Esophagus squamous epithelium (tissue), 5 donors: ENCODE measurements at regions not wholly inside any gene's neighbourhood (a gene's known extent, or its start where the extent isn't known, plus 50 kb on each side); places are given as distances from the start of the nearest gene placed in this dataset.

ENCODE experiments used
- DNase-seq: peaks from one replicate; lab custom pipeline; 2025; lab: John Stamatoyannopoulos, UW
- H3K27ac ChIP-seq, 4 donors: fragments of 200-600 bp; sonication (generic); one replicate each; pipeline ENCODE4 v1.5.1; 2016 to 2019; ENCODE audit warnings: mild to moderate bottlenecking in 1 of 4
- H3K27me3 ChIP-seq, 4 donors: fragments of 200-600 bp; sonication (generic); 1 replicate in 3 of 4; 2 replicates in 1 of 4; pipeline versions ENCODE4 v1.5.1 to v1.6.0; 2017 to 2021; ENCODE audit warnings: antibody characterized with exemption in 1 of 4
- H3K36me3 ChIP-seq, 3 donors: fragments of 200-600 bp; sonication (generic); one replicate each; pipeline ENCODE4 v1.5.1; 2016 to 2019
- H3K4me1 ChIP-seq, 3 donors: fragments of 200-600 bp; sonication (generic); one replicate each; pipeline ENCODE4 v1.5.1; 2017 to 2019
- H3K4me3 ChIP-seq, 4 donors: fragments of 200-600 bp; sonication (generic); 1 replicate in 3 of 4; 2 replicates in 1 of 4; pipeline ENCODE4 v1.5.1; 2016 to 2019; ENCODE audit warnings: mild to moderate bottlenecking in 2 of 4, moderate library complexity in 1 of 4
- H3K9me3 ChIP-seq, 3 donors: fragments of 200-600 bp; sonication (generic); one replicate each; pipeline ENCODE4 v1.5.1; 2016 to 2019
- CTCF ChIP-seq, 6 experiments: fragments of 450-650 bp in 4 of 6; fragments of 200-600 bp in 2 of 6; sonication (generic) in 2 of 6; IDR thresholded peaks; one replicate each; pipeline ENCODE4 v1.5.1; 2016 to 2019; ENCODE audit warnings: antibody characterized with exemption in 6 of 6, mild to moderate bottlenecking in 4 of 6, moderate library complexity in 4 of 6
- POLR2A ChIP-seq, 4 donors: fragments of 450-650 bp; IDR thresholded peaks; one replicate each; pipeline ENCODE4 v1.6.1; 2017; ENCODE audit warnings: antibody characterized with exemption in 4 of 4, mild to moderate bottlenecking in 4 of 4, moderate library complexity in 3 of 4
- WGBS, 2 donors: methylation state at CpG; one replicate each; pipeline ENCODE4 v1.1.5; 2018; 5-methylcytosine and 5-hydroxymethylcytosine counted together
- intact Hi-C: fragments of 100-400 bp; cut with DNase I; formaldehyde crosslinking; loops from one replicate; pipeline ENCODE4 v1.15.0; 2022
- donor health status: DM: yes; HTN: yes; CAD: no.

GRCh38 chr14:101207041-101207440 is 303.5 kb upstream of the RTL1 start:
- WGBS, 2 donors: 86 to 89% methylated on average over 2 of the region's 2 CpGs
- Histone ChIP-seq H3K4me1 (no peaks in the 10 kb centered on the region), H3K27ac (no peak overlapping the region), H3K27me3 (no peaks in the 10 kb centered on the region), H3K36me3 (no peaks in the 10 kb centered on the region), H3K4me3 (no peak overlapping the region), H3K9me3 (peaks cover 0 to 45% (median 21%) of the 10 kb centered on the region in 3 donors)
- DNase-seq: no peak
- TF ChIP-seq POLR2A (IDR thresholded peaks at IDR 0.05): no peak
- TF ChIP-seq CTCF (IDR thresholded peaks at IDR 0.05): no peak
- intact Hi-C loops: no loop called here

DNA sequence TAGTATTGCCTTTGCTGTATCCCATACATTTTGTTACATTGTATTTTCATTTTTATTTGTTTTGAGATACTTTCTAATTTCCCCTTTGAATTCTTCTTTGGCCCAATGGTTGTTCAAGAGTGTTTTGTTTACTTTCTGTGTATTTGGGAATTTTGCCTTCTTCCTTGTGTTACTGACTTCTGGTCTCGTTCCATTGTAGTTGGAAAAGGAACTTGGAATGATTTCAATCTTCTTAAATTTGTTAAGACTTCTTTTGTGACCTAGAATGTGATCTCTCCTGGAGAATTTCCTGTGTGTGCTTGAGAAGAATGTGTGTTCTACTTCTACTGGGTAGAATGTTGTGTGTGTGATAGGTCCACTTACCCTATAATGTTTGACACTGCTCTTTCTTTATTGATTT is 304.4 kb upstream of the RTL1 start:
- no peaks in the 10 kb centered on the region for H3K27me3 ChIP-seq
- H3K4me3 ChIP-seq: no peak overlapping the region
- TF ChIP-seq CTCF (IDR thresholded peaks at IDR 0.05) (no peak), POLR2A (IDR thresholded peaks at IDR 0.05) (no peak)
- no peaks in the 10 kb centered on the region for H3K36me3 ChIP-seq
- peaks cover 0 to 45% (median 21%) of the 10 kb centered on the region in 3 donors for H3K9me3 ChIP-seq
- intact Hi-C loops: no loop called here
- WGBS, 2 donors: 17 to 25% methylated on average over 1 of the region's 1 CpG
- H3K27ac ChIP-seq: no peak overlapping the region
- no peaks in the 10 kb centered on the region for H3K4me1 ChIP-seq
- no peak for DNase-seq

- peaks cover 0 to 45% (median 21%) of the 10 kb centered on the region in 3 donors for H3K9me3 ChIP-seq
Measured at GRCh38 chr14:101209594-101209993, 306.1 kb upstream of the RTL1 start.

GRCh38 chr14:101215266-101215665 is 311.7 kb upstream of the RTL1 start:
- no peak overlapping the region for H3K27ac ChIP-seq
- intact Hi-C loops: no loop called here
- TF ChIP-seq CTCF (IDR thresholded peaks at IDR 0.05) (no peak), POLR2A (IDR thresholded peaks at IDR 0.05) (no peak)

More at GRCh38 chr14:101209594-101209993, 306.1 kb upstream of the RTL1 start:
- no peak for DNase-seq
- H3K27me3 ChIP-seq: no peaks in the 10 kb centered on the region
- intact Hi-C loops: no loop called here
- WGBS, 2 donors: 77 to 78% methylated on average over 2 of the region's 2 CpGs
- TF ChIP-seq CTCF (IDR thresholded peaks at IDR 0.05) (no peak), POLR2A (IDR thresholded peaks at IDR 0.05) (no peak)
- H3K4me1 ChIP-seq: no peaks in the 10 kb centered on the region
- H3K36me3 ChIP-seq: no peaks in the 10 kb centered on the region
- H3K27ac ChIP-seq: no peak overlapping the region
- H3K4me3 ChIP-seq: no peak overlapping the region

GRCh38 chr14:101215927-101216326 is 312.4 kb upstream of the RTL1 start:
- TF ChIP-seq CTCF (IDR thresholded peaks at IDR 0.05) (no peak), POLR2A (IDR thresholded peaks at IDR 0.05) (no peak)
- Histone ChIP-seq H3K36me3 (no peaks in the 10 kb centered on the region), H3K4me1 (peaks cover 0 to 7% (median 0%) of the 10 kb centered on the region in 3 donors), H3K9me3 (no peaks in the 10 kb centered on the region), H3K27me3 (no peaks in the 10 kb centered on the region), H3K27ac (no peak overlapping the region), H3K4me3 (no peak overlapping the region)
- intact Hi-C loops: no loop called here
- DNase-seq: no peak
- 63 to 96% methylated on average over 8 to 12 of the region's 12 CpGs for WGBS, 2 donors

More at GRCh38 chr14:101215266-101215665, 311.7 kb upstream of the RTL1 start:
- Histone ChIP-seq H3K4me1 (peaks cover 0 to under 1% (median 0%) of the 10 kb centered on the region in 3 donors), H3K4me3 (no peak overlapping the region), H3K9me3 (peaks cover 0 to 6% (median 4%) of the 10 kb centered on the region in 3 donors), H3K36me3 (no peaks in the 10 kb centered on the region), H3K27me3 (no peaks in the 10 kb centered on the region)
- no peak for DNase-seq
- WGBS, 2 donors: 65 to 73% methylated on average over 2 to 3 of the region's 5 CpGs
